Mesendoderm (in vitro differentiated cells): ENCODE measurements at regions not wholly inside any gene's neighbourhood (a gene's known extent, or its start where the extent isn't known, plus 50 kb on each side); places are given as distances from the start of the nearest gene placed in this dataset.

ENCODE experiments used
- DNase-seq: peaks from one replicate; pipeline ENCODE4 v3.0.0; 2013
- H2AK5ac ChIP-seq: 2 replicates; pipeline ENCODE4 v1.6.1; 2013; ENCODE audit warnings: low read length, inconsistent platforms
- H2BK120ac ChIP-seq: 2 replicates; pipeline ENCODE4 v1.6.1; 2013; ENCODE audit warnings: low read depth, mild to moderate bottlenecking, low read length, moderate library complexity, mixed read lengths
- H2BK15ac ChIP-seq: replicated peaks from 2 replicates; pipeline ENCODE4 v1.6.1; 2013; ENCODE audit warnings: low read depth, mild to moderate bottlenecking, moderate library complexity
- H2BK5ac ChIP-seq: 2 replicates; pipeline ENCODE4 v1.6.1; 2013; ENCODE audit warnings: low read length, inconsistent platforms
- H3K18ac ChIP-seq: 2 replicates; pipeline ENCODE4 v1.6.1; 2013; ENCODE audit warnings: mild to moderate bottlenecking, low read length, mixed read lengths
- H3K23ac ChIP-seq: one replicate; pipeline ENCODE4 v1.6.1; 2013; ENCODE audit warnings: low read length
- H3K27ac ChIP-seq: 2 replicates; pipeline ENCODE4 v1.5.1; 2013; ENCODE audit warnings: low read depth, mild to moderate bottlenecking, inconsistent platforms, low read length, moderate library complexity
- H3K27me3 ChIP-seq: 2 replicates; pipeline ENCODE4 v1.6.1; 2013; ENCODE audit warnings: low read length, control low read depth, mild to moderate bottlenecking, inconsistent platforms; ENCODE audit not compliant: insufficient read depth, poor library complexity
- H3K36me3 ChIP-seq: 2 replicates; pipeline ENCODE4 v1.6.1; 2013; ENCODE audit warnings: low read length, inconsistent platforms; ENCODE audit not compliant: control insufficient read depth, insufficient read depth
- H3K4ac ChIP-seq: one replicate; pipeline ENCODE4 v1.6.1; 2013; ENCODE audit warnings: low read depth, mild to moderate bottlenecking, low read length, moderate library complexity
- H3K4me1 ChIP-seq: 2 replicates; pipeline ENCODE4 v1.6.1; 2013; ENCODE audit warnings: low read depth, low read length, inconsistent platforms; ENCODE audit not compliant: control insufficient read depth
- H3K4me2 ChIP-seq: 2 replicates; pipeline ENCODE4 v1.6.1; 2013; ENCODE audit warnings: low read length
- H3K4me3 ChIP-seq: 2 replicates; pipeline ENCODE4 v1.5.1; 2013; ENCODE audit warnings: mild to moderate bottlenecking, low read length
- H3K56ac ChIP-seq: one replicate; pipeline ENCODE4 v1.6.1; 2013; ENCODE audit warnings: low read length
- H3K79me1 ChIP-seq: 2 replicates; pipeline ENCODE4 v1.6.1; 2013; ENCODE audit warnings: low read length, inconsistent platforms
- H3K79me2 ChIP-seq: 2 replicates; pipeline ENCODE4 v1.6.1; 2013; ENCODE audit warnings: mild to moderate bottlenecking, low read length; ENCODE audit not compliant: control insufficient read depth, insufficient read depth
- H3K9ac ChIP-seq: 2 replicates; pipeline ENCODE4 v1.6.1; 2013; ENCODE audit warnings: low read length, inconsistent platforms
- H4K5ac ChIP-seq: one replicate; pipeline ENCODE4 v1.6.1; 2013; ENCODE audit warnings: low read length
- H4K8ac ChIP-seq: one replicate; pipeline ENCODE4 v1.6.1; 2013; ENCODE audit warnings: low read depth, mild to moderate bottlenecking, control low read depth, low read length, moderate library complexity
- WGBS: extraction: QIAGEN DNeasy Blood & Tissue Kit; methylation state at CpG from one replicate; pipeline ENCODE4 v1.1.7; 2013; ENCODE audit warnings: low lambda C conversion rate, missing lambda C conversion rate; ENCODE audit not compliant: insufficient coverage; ENCODE audit errors: extremely low coverage; 5-methylcytosine and 5-hydroxymethylcytosine counted together

DNA sequence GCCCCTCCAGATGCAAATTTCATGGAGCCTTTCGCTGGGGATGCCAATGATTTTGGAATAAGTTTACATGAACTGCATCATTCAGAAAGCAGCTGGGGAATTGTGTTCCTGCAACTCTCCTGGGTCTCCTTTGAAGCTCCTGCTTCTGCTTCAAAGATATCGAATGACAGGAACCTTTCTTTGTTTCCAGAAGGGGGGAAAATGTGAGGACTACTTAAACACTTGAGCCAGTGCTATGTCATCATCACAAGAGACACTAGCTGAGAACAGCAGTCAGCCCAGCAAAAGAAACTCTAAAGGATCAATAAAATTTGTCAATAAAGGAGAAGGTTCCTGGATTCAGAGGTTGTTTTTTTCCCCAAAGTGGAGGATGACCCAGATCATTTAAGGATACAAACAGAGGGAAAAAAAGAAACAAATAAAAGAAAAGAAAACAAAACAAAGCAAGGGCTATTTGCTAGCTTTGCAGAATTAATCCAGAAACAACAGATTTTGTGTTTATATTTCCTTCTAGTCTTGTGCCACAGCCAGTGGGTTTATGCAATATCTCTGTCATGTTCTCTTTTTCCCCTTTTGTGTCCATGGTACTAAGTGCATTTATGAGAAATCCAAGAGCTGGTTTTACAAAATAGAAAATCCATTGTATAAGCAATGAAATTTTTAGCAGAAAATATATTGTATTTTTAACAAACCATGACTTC is 463.7 kb downstream of the CDH2 start:
- no peak overlapping the region for H3K18ac ChIP-seq
- H4K8ac ChIP-seq: no peak overlapping the region
- WGBS: no CpG with 5 or more reads among the region's 2 CpGs
- H3K9ac ChIP-seq: no peak overlapping the region
- no peak overlapping the region for H2AK5ac ChIP-seq
- H3K4ac ChIP-seq: no peak overlapping the region
- H3K27me3 ChIP-seq: no peaks in the 10 kb centered on the region
- H3K36me3 ChIP-seq: no peaks in the 10 kb centered on the region
- no peak overlapping the region for H2BK15ac ChIP-seq
- peaks cover 8% of the 10 kb centered on the region for H3K4me1 ChIP-seq
- no peaks in the 10 kb centered on the region for H3K79me2 ChIP-seq
- H3K27ac ChIP-seq: peak overlapping the region; percentile 22
- no peak overlapping the region for H3K4me3 ChIP-seq
- H2BK5ac ChIP-seq: no peak overlapping the region
- peak; percentile 77 for DNase-seq
- H3K4me2 ChIP-seq: no peak overlapping the region
- H4K5ac ChIP-seq: no peak overlapping the region
- no peak overlapping the region for H3K23ac ChIP-seq
- no peak overlapping the region for H2BK120ac ChIP-seq
- no peaks in the 10 kb centered on the region for H3K79me1 ChIP-seq
- H3K56ac ChIP-seq: no peak overlapping the region

DNA sequence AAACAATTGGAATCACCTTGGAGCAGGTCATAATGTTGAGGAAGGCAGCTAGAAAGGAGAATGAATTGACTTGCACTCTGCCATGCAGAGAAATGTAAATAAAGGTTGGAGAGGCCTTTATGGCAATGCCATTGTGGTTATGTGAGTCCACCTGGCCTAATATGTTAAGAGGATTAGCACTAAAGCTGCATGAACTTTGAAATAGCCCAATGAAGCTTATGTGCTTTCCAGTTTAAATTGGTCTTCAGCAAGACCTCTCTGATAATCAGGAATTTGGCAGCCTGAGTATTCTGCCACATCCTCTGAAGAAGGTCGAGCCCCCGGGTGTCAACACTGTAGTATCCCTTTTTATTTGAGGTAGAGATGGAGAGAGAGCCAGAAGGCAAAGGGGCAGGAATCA is 464.9 kb downstream of the CDH2 start:
- no peaks in the 10 kb centered on the region for H3K79me1 ChIP-seq

DNA sequence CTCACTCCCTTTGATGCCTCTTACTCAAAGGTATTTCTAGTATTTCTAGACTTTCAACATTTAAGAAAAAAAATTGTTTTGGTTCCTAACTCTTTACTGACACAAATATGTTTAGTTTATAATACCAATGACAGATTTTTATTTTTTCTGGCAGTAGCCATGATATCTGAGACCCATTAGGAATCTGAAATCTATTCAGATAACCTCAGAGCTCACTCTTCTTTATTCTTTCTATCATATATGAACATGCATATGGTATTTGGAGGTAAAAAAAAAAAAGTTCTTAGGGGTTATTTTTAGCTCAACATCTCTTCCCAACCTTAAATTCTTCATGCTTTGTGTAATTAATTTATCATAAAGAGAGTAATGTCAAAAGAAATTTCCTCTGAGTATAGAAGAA is 465.5 kb downstream of the CDH2 start:
- Histone ChIP-seq H3K9ac (no peak overlapping the region), H3K23ac (no peak overlapping the region), H3K27ac (no peak overlapping the region)

More for the DNA sequence above, 464.9 kb downstream of the CDH2 start:
- Histone ChIP-seq H3K4me1 (peaks cover 8% of the 10 kb centered on the region), H3K18ac (no peak overlapping the region), H3K4me3 (no peak overlapping the region), H3K23ac (no peak overlapping the region), H3K4me2 (no peak overlapping the region), H2BK5ac (no peak overlapping the region), H3K36me3 (no peaks in the 10 kb centered on the region), H4K5ac (no peak overlapping the region), H4K8ac (no peak overlapping the region), H2BK120ac (no peak overlapping the region), H2BK15ac (no peak overlapping the region), H3K79me2 (no peaks in the 10 kb centered on the region), H2AK5ac (no peak overlapping the region), H3K27me3 (no peaks in the 10 kb centered on the region), H3K56ac (peak overlapping the region; percentile 42), H3K27ac (no peak overlapping the region), H3K9ac (no peak overlapping the region), H3K4ac (peak overlapping the region; percentile 16)
- peak; percentile 12 for DNase-seq
- WGBS: no CpG with 5 or more reads among the region's 2 CpGs

GRCh38 chr18:27709344-27709743 is 467.6 kb downstream of the CDH2 start:
- H3K4me2 ChIP-seq: no peak overlapping the region
- no peak overlapping the region for H2BK15ac ChIP-seq
- no peak overlapping the region for H4K8ac ChIP-seq
- peaks cover 8% of the 10 kb centered on the region for H3K4me1 ChIP-seq
- no peak overlapping the region for H2BK120ac ChIP-seq
- no peaks in the 10 kb centered on the region for H3K27me3 ChIP-seq
- no peak overlapping the region for H3K23ac ChIP-seq
- no peak overlapping the region for H2AK5ac ChIP-seq
- no peak overlapping the region for H3K9ac ChIP-seq
- no peak overlapping the region for H3K4ac ChIP-seq
- no peak overlapping the region for H3K18ac ChIP-seq
- H3K27ac ChIP-seq: no peak overlapping the region
- H3K36me3 ChIP-seq: no peaks in the 10 kb centered on the region
- no CpG with 5 or more reads among the region's 1 CpG for WGBS
- no peak overlapping the region for H2BK5ac ChIP-seq
- no peaks in the 10 kb centered on the region for H3K79me1 ChIP-seq
- no peak overlapping the region for H4K5ac ChIP-seq
- no peak overlapping the region for H3K4me3 ChIP-seq
- DNase-seq: no peak
- no peak overlapping the region for H3K56ac ChIP-seq
- H3K79me2 ChIP-seq: no peaks in the 10 kb centered on the region

More for the DNA sequence above, 465.5 kb downstream of the CDH2 start:
- no peak for DNase-seq
- Histone ChIP-seq H3K4me3 (no peak overlapping the region), H3K79me1 (no peaks in the 10 kb centered on the region), H3K36me3 (no peaks in the 10 kb centered on the region), H3K4me1 (peaks cover 8% of the 10 kb centered on the region), H2BK15ac (no peak overlapping the region), H3K4me2 (no peak overlapping the region), H3K18ac (no peak overlapping the region), H3K79me2 (no peaks in the 10 kb centered on the region), H4K5ac (no peak overlapping the region), H3K4ac (no peak overlapping the region), H3K27me3 (no peaks in the 10 kb centered on the region), H4K8ac (no peak overlapping the region), H3K56ac (no peak overlapping the region), H2BK5ac (no peak overlapping the region), H2BK120ac (no peak overlapping the region), H2AK5ac (no peak overlapping the region)

GRCh38 chr18:27707201-27707600 is 469.7 kb downstream of the CDH2 start:
- H2BK120ac ChIP-seq: no peak overlapping the region
- no peak overlapping the region for H2BK15ac ChIP-seq

More at GRCh38 chr18:27707201-27707600, 469.7 kb downstream of the CDH2 start:
- Histone ChIP-seq H4K8ac (no peak overlapping the region), H3K4ac (no peak overlapping the region), H3K4me3 (no peak overlapping the region), H3K4me1 (peaks cover 4% of the 10 kb centered on the region), H3K18ac (no peak overlapping the region), H2BK5ac (no peak overlapping the region), H3K23ac (no peak overlapping the region), H3K79me2 (no peaks in the 10 kb centered on the region), H3K4me2 (no peak overlapping the region), H3K27ac (no peak overlapping the region), H3K56ac (no peak overlapping the region), H3K9ac (no peak overlapping the region), H2AK5ac (no peak overlapping the region), H3K27me3 (no peaks in the 10 kb centered on the region), H4K5ac (no peak overlapping the region), H3K79me1 (no peaks in the 10 kb centered on the region), H3K36me3 (no peaks in the 10 kb centered on the region)
- WGBS: no CpG with 5 or more reads among the region's 1 CpG
- DNase-seq: no peak
